ENCODE measurements at regions not wholly inside any gene's neighbourhood (a gene's known extent, or its start where the extent isn't known, plus 50 kb on each side); places are given as distances from the start of the nearest gene placed in this dataset.

DNA sequence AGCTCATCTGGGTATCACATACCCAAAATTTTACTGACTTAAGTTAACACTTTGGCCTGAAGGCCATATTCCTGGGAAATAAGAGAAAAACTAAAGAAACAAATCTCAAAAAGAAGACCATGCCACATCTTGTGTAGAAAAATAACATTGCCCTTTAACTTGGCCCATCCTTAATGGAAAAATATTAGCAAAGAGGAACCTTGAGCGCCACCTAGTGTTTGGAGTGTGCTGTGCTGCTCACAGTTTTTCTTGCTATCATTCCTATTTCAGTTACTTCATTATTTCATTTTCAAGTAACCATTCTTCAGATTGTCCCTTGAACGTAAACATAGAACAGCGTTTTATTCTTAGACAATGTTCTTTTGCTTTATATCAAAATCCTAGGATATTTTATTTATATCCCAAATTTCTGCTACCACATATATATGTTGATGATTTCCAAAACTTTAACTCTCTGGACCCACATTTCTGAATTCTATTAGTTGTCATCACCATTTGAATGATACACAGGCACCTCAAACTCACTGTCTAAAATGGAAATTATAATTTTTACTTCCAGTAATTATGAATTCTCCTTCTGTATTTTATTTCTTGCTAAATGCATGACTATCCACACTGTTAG is 999.0 kb upstream of the ADGRL3 start:
- H3K4me3 Mint-ChIP-seq: no peak overlapping the region
- no peaks in the 10 kb centered on the region for H3K4me1 Mint-ChIP-seq (ENCODE audit: low read depth)
- peak; percentile 1 for DNase-seq (ENCODE audit: low spot score)

DNA sequence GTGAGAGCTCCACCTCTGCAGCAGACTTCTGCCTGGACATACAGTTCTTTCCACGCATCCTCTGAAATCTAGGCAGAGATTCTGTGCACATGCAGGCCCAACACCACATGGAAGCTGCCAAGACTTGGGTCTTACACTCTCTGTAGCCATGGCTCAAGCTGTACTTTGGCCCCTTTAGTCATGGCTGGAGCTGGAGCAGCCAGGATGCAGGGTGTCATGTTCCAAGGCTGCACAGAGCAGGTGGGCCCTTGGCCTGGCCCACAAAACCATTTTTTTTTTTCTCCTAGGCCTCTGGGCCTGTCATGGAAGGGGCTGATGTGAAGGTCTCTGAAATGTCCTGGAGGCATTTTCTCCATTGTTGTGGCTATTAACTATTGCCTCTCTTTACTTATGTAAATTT is 990.5 kb upstream of the ADGRL3 start:
- intact Hi-C loops (cut with micrococcal nuclease): no loop called here
- no peak overlapping the region for H3K27ac Mint-ChIP-seq
- no peaks in the 10 kb centered on the region for H3K9me3 Mint-ChIP-seq
- DNase-seq (ENCODE audit: low spot score): no peak
- no peaks in the 10 kb centered on the region for H3K4me1 Mint-ChIP-seq (ENCODE audit: low read depth)
- H3K36me3 Mint-ChIP-seq (ENCODE audit: low read depth): no peaks in the 10 kb centered on the region
- H3K27me3 Mint-ChIP-seq (ENCODE audit: insufficient read depth): no peaks in the 10 kb centered on the region
- no peak overlapping the region for H3K4me3 Mint-ChIP-seq

More for the DNA sequence above, 999.0 kb upstream of the ADGRL3 start:
- no peaks in the 10 kb centered on the region for H3K36me3 Mint-ChIP-seq (ENCODE audit: low read depth)
- intact Hi-C loops (cut with micrococcal nuclease): no loop called here
- no peaks in the 10 kb centered on the region for H3K27me3 Mint-ChIP-seq (ENCODE audit: insufficient read depth)
- no peak overlapping the region for H3K27ac Mint-ChIP-seq
- no peaks in the 10 kb centered on the region for H3K9me3 Mint-ChIP-seq

DNA sequence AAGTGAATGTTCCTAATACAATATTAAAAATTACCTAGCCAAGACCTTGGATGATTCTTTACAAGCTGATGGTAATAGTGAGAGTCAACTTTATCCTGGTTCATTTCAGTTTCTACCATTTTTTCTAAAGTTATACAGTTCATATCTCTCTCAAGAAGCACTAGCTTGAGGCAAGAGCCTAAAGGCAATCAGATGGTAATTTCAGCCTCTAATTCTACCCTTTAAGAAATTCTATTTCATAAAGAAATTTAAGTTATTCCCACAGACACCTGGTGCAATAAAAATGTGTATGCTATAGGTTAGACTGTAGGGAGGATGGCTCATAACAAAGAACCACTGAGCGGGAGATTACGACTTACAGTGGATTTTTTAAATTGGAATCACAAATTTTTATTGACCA is 984.2 kb upstream of the ADGRL3 start:
- no peaks in the 10 kb centered on the region for H3K36me3 Mint-ChIP-seq (ENCODE audit: low read depth)
- no peak overlapping the region for H3K4me3 Mint-ChIP-seq

DNA sequence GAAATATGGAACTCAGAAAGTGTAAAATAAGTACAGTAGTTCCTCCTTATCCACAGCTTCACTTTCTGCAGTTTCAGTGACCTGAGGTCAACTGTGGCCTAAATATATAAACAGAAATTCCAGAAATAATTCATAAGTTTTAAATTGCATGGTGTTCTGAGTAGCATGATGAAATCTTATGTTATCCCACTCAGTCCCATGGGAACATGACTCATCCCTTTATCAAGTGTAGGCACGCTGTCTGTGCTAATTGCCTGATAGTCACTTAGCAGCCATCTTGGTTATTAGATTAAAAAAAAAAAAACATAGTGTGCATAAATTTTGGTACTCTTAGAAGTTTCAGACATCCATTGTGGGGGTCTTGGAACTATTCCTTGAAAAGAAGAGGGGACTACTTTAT is 983.4 kb upstream of the ADGRL3 start:
- Mint-ChIP-seq H3K4me3 (no peak overlapping the region), H3K27ac (no peak overlapping the region), H3K27me3 (ENCODE audit: insufficient read depth) (no peaks in the 10 kb centered on the region), H3K4me1 (ENCODE audit: low read depth) (no peaks in the 10 kb centered on the region), H3K36me3 (ENCODE audit: low read depth) (no peaks in the 10 kb centered on the region), H3K9me3 (no peaks in the 10 kb centered on the region)
- DNase-seq (ENCODE audit: low spot score): no peak
- intact Hi-C loops (cut with micrococcal nuclease): no loop called here

More for the DNA sequence above, 984.2 kb upstream of the ADGRL3 start:
- H3K9me3 Mint-ChIP-seq: no peaks in the 10 kb centered on the region
- H3K4me1 Mint-ChIP-seq (ENCODE audit: low read depth): no peaks in the 10 kb centered on the region
- H3K27ac Mint-ChIP-seq: no peak overlapping the region
- no peaks in the 10 kb centered on the region for H3K27me3 Mint-ChIP-seq (ENCODE audit: insufficient read depth)
- intact Hi-C loops (cut with micrococcal nuclease): no loop called here
- DNase-seq (ENCODE audit: low spot score): no peak

DNA sequence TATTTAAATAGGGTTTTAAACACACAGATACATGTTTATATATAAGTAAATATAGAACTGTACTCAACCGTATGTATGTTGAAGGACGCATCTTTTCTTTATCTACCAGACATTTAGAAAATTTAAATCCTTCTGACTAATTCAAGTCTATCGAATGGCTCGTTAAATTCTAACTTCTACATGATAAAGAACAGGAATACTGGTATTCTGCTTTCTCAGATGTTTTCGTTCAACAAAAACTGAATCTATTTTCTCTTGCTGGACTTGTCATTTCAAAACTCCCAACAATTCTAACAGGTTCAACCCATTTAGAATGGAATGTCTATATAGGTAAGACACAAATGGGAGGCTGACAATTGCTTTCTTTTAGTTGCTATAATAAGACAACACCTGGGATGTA is 978.3 kb upstream of the ADGRL3 start:
- H3K27me3 Mint-ChIP-seq (ENCODE audit: insufficient read depth): no peaks in the 10 kb centered on the region
- no peak overlapping the region for H3K4me3 Mint-ChIP-seq
- intact Hi-C loops (cut with micrococcal nuclease): no loop called here
- H3K27ac Mint-ChIP-seq: no peak overlapping the region
- H3K9me3 Mint-ChIP-seq: peaks cover 4% of the 10 kb centered on the region
- H3K36me3 Mint-ChIP-seq (ENCODE audit: low read depth): no peaks in the 10 kb centered on the region
- no peak for DNase-seq (ENCODE audit: low spot score)
- no peaks in the 10 kb centered on the region for H3K4me1 Mint-ChIP-seq (ENCODE audit: low read depth)

DNA sequence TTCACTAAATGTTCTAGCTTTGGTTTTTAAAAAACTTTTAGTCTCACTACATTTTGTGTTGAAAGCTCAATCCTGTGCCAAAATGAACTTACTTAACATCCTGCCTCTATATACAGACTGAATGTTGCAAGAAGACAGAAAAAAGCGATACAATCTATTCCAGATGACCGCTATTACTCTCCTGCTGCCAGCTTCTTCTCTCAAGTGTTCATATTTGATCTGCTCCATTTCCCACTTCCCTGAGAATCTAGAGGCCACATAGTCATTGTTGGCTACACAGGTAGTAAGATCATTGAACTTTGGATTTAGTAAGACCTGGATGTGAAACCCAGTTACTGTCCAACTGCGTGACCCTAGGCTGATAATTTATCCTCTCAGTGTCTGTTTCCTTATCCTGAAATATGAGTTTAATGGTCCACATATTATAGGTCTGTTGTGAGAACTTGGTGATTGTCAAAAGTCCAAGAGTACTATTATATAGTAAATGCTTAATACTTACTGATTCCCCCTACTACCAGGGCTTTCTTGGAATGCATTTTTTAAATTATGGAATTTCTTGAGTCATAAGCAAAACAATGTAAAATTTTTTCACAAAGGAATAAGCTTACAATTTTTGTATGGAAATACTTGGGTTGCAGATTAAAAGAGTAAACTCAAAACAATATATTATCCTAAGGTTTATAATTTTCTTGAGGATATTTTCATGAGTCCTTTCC is 976.8 kb upstream of the ADGRL3 start:
- no peak for DNase-seq (ENCODE audit: low spot score)
- Mint-ChIP-seq H3K4me1 (ENCODE audit: low read depth) (no peaks in the 10 kb centered on the region), H3K27me3 (ENCODE audit: insufficient read depth) (no peaks in the 10 kb centered on the region), H3K36me3 (ENCODE audit: low read depth) (no peaks in the 10 kb centered on the region), H3K9me3 (peaks cover 4% of the 10 kb centered on the region), H3K27ac (no peak overlapping the region), H3K4me3 (no peak overlapping the region)
- intact Hi-C loops (cut with micrococcal nuclease): no loop called here

DNA sequence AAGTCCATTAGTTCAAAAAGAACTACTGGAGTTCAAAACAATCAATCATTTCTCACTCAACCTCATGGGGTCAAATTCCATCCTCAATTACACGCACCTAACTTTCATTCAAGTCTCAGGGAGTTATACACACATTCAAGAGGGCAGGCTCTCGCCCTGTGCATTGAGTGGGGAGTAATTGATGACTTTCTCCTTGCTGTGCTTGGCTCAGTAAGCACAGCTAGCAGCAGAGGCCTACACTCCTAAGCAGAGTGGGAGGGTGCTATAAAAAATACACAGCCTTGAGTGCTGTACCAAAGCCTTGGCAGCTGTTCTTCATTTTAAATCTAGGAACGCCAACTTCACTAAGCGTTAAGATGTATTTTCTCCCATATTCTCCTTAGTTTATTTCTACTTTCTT is 958.3 kb upstream of the ADGRL3 start:
- H3K27ac Mint-ChIP-seq: no peak overlapping the region
- no peaks in the 10 kb centered on the region for H3K4me1 Mint-ChIP-seq (ENCODE audit: low read depth)
- no peak overlapping the region for H3K4me3 Mint-ChIP-seq
- no peak for DNase-seq (ENCODE audit: low spot score)
- intact Hi-C loops (cut with micrococcal nuclease): no loop called here
- peaks cover 5% of the 10 kb centered on the region for H3K9me3 Mint-ChIP-seq
- H3K27me3 Mint-ChIP-seq (ENCODE audit: insufficient read depth): no peaks in the 10 kb centered on the region
- H3K36me3 Mint-ChIP-seq (ENCODE audit: low read depth): no peaks in the 10 kb centered on the region

DNA sequence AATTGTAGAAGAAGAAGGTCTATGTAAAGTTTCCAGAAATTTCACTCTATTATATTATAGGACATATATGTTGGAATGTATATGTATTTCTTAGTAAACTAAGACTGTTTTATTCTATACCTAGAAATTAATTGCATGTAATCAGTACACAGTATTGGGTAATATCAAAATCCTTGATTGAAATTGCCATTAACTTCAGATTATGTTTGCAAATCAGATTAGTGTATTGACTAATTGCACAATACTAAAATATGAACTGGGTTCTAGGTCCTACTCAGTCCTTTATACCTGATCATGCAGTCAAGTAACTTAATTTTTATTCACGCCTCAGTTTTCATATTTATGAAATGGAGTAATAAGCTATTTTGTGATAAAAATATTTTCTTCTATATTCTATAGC is 950.3 kb upstream of the ADGRL3 start:
- DNase-seq (ENCODE audit: low spot score): no peak

DNA sequence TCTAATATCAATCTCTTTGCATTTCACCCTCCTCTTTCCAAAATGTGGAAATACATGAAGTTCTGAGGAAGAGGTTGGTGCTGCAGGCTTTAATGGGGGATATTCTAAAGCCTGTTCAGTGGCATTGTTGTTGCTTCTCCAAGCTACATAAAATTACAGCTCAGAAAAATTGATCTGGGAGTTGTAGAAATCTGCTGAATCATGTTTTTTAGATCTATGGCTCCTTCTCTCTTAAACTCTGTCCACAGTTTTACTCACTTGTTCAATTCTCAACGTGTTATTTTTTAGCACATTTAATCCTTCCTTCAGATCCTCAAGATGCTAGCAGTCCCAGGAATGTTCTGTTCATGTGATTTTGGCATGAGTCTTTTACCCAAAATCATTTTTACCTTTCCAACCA is 949.5 kb upstream of the ADGRL3 start:
- Mint-ChIP-seq H3K27me3 (ENCODE audit: insufficient read depth) (no peaks in the 10 kb centered on the region), H3K4me3 (no peak overlapping the region), H3K36me3 (ENCODE audit: low read depth) (no peaks in the 10 kb centered on the region), H3K9me3 (peaks cover 2% of the 10 kb centered on the region), H3K27ac (no peak overlapping the region), H3K4me1 (ENCODE audit: low read depth) (no peaks in the 10 kb centered on the region)
- intact Hi-C loops (cut with micrococcal nuclease): no loop called here
- no peak for DNase-seq (ENCODE audit: low spot score)

More for the DNA sequence above, 950.3 kb upstream of the ADGRL3 start:
- no peaks in the 10 kb centered on the region for H3K27me3 Mint-ChIP-seq (ENCODE audit: insufficient read depth)
- H3K4me3 Mint-ChIP-seq: no peak overlapping the region
- H3K27ac Mint-ChIP-seq: no peak overlapping the region
- no peaks in the 10 kb centered on the region for H3K9me3 Mint-ChIP-seq
- intact Hi-C loops (cut with micrococcal nuclease): no loop called here
- H3K4me1 Mint-ChIP-seq (ENCODE audit: low read depth): no peaks in the 10 kb centered on the region
- H3K36me3 Mint-ChIP-seq (ENCODE audit: low read depth): no peaks in the 10 kb centered on the region

DNA sequence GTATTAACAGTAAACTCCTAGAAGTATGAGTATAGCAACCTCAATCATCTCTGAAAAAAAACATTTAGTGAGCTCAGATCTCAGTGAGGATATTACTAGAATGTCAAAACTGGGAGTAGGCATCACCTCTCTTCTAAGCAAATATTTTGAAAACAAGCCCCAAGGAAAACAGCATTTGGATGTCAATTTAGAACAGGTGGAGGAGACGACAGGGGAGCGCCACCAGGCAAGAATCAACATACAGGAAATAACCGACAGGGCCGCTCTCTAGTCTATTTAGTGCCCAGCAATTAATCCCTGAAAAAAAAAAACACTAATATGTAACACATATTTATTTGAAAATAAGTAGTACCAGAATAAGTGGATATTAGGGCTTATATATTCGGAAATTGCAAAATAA is 940.3 kb upstream of the ADGRL3 start:
- Mint-ChIP-seq H3K27ac (no peak overlapping the region), H3K27me3 (ENCODE audit: insufficient read depth) (no peaks in the 10 kb centered on the region), H3K36me3 (ENCODE audit: low read depth) (no peaks in the 10 kb centered on the region), H3K9me3 (peaks cover 5% of the 10 kb centered on the region), H3K4me3 (no peak overlapping the region), H3K4me1 (ENCODE audit: low read depth) (no peaks in the 10 kb centered on the region)
- no peak for DNase-seq (ENCODE audit: low spot score)
- intact Hi-C loops (cut with micrococcal nuclease): no loop called here

DNA sequence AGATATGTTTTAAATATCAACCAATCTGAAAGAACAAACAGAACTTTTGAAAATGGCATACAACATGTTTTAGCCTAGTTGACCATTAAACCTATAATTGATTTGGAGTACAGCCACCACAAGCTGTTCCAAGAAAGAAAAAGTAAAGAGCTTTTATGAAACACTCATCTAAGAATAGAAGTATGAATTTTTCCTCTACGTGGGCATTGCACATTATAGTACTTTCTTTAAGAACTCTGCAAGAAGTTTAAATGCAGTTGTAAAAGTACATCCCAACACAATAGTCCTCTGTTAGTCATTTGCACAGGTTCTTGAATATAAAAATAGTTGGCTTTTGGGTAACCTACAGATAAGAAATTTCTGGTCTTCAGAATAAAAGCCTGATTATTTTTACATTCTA is 933.6 kb upstream of the ADGRL3 start:
- Mint-ChIP-seq H3K4me3 (no peak overlapping the region), H3K36me3 (ENCODE audit: low read depth) (no peaks in the 10 kb centered on the region), H3K4me1 (ENCODE audit: low read depth) (no peaks in the 10 kb centered on the region), H3K27ac (no peak overlapping the region), H3K9me3 (peaks cover 7% of the 10 kb centered on the region), H3K27me3 (ENCODE audit: insufficient read depth) (no peaks in the 10 kb centered on the region)
- intact Hi-C loops (cut with micrococcal nuclease): no loop called here
- no peak for DNase-seq (ENCODE audit: low spot score)

DNA sequence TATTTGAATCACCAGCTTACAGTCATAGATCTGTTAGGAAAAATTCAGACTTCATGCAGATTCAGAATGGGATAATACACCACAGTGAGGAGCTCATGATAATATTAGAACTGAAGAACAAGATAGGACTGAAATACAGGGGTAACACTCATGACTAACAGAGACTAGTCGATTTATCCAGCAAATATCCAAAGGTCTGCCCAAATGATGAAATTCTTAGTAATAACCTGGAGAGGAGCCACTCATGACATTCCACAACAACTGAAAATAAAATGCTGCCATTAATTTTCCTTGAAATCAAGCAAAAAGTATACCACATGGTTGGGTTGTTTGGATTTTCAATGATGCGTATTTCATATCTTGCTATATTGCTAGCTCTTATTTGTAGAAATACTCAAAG is 903.7 kb upstream of the ADGRL3 start:
- intact Hi-C loops (cut with micrococcal nuclease): no loop called here
- no peaks in the 10 kb centered on the region for H3K4me1 Mint-ChIP-seq (ENCODE audit: low read depth)
- no peaks in the 10 kb centered on the region for H3K27me3 Mint-ChIP-seq (ENCODE audit: insufficient read depth)
- H3K36me3 Mint-ChIP-seq (ENCODE audit: low read depth): no peaks in the 10 kb centered on the region
- H3K9me3 Mint-ChIP-seq: peaks cover 30% of the 10 kb centered on the region
- no peak for DNase-seq (ENCODE audit: low spot score)
- no peak overlapping the region for H3K4me3 Mint-ChIP-seq
- no peak overlapping the region for H3K27ac Mint-ChIP-seq

DNA sequence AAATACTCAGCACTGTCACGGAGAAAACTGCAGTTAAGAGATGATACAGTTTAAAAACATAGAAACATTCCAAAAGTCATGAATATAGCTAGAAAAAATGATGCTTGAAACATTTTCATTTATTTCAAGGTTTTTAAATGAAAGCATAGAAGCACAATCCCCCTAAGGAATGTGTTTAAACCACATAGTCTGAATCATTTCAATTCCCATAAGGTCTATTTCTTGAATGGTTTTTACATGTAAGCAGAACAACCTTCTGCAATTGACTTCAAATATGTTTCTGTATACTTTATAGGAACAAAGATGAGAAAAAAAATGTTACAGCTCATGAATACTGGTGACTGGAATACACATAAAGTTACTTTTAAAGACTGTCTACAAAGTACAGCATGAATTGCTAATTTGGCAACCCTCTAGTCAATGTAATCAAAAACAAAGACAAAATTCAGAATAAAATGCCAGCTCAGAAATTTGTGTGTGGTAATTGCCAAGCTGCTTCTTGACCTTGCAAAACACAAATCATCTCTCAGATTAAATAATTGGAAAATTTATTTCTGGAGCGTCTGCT is 886.4 kb upstream of the ADGRL3 start:
- Mint-ChIP-seq H3K27me3 (ENCODE audit: insufficient read depth) (no peaks in the 10 kb centered on the region), H3K9me3 (peaks cover 11% of the 10 kb centered on the region), H3K27ac (no peak overlapping the region), H3K4me3 (no peak overlapping the region), H3K36me3 (ENCODE audit: low read depth) (no peaks in the 10 kb centered on the region), H3K4me1 (ENCODE audit: low read depth) (no peaks in the 10 kb centered on the region)
- DNase-seq (ENCODE audit: low spot score): no peak
- intact Hi-C loops (cut with micrococcal nuclease): no loop called here

All from activated T-helper 1 cell treated with anti-CD3 and anti-CD28 coated beads, Interleukin-12 subunit alpha, Interleukin-12 subunit beta, Interleukin-2, Interleukin-4 antibody, amounts not matched to agents 30 ng/mL and 10 ng/mL and 1 ng/mL, durations not matched to agents 14 hours and 24 hours and 36 hours (primary cell).